Karpas-422 (cell line): ENCODE measurements at regions not wholly inside any gene's neighbourhood (a gene's known extent, or its start where the extent isn't known, plus 50 kb on each side); places are given as distances from the start of the nearest gene placed in this dataset.

Experiments
- DNase-seq: peaks from one replicate; pipeline ENCODE4 v3.0.0-alpha.2; 2015
- H2AFZ ChIP-seq: fragments of 200-600 bp; sonication (generic); 2 replicates; pipeline ENCODE4 v1.6.1; 2014; ENCODE audit warnings: antibody characterized with exemption, low read length, mixed read lengths
- H3K27ac ChIP-seq: fragments of 200-600 bp; sonication (generic); 2 replicates; pipeline ENCODE4 v1.5.1; 2014; ENCODE audit warnings: mild to moderate bottlenecking, low read length, moderate library complexity
- H3K27me3 ChIP-seq: fragments of 200-600 bp; sonication (generic); 2 replicates; pipeline ENCODE4 v1.6.1; 2014; ENCODE audit warnings: low read length, mixed read lengths
- H3K36me3 ChIP-seq: fragments of 200-600 bp; sonication (generic); 2 replicates; pipeline ENCODE4 v1.6.1; 2014; ENCODE audit warnings: low read length, mixed read lengths; ENCODE audit not compliant: insufficient read depth
- H3K4me1 ChIP-seq: fragments of 200-600 bp; sonication (generic); 2 replicates; pipeline ENCODE4 v1.6.1; 2014; ENCODE audit warnings: mild to moderate bottlenecking, low read length, mixed read lengths
- H3K4me2 ChIP-seq: fragments of 200-600 bp; sonication (generic); 2 replicates; pipeline ENCODE4 v1.6.1; 2014; ENCODE audit warnings: low read length, low read depth, mild to moderate bottlenecking; ENCODE audit not compliant: poor library complexity, severe bottlenecking
- H3K4me3 ChIP-seq: fragments of 200-600 bp; sonication (generic); 2 replicates; pipeline ENCODE4 v1.5.1; 2014; ENCODE audit warnings: mild to moderate bottlenecking, antibody characterized with exemption, low read length, mixed read lengths
- H3K79me2 ChIP-seq: fragments of 200-600 bp; sonication (generic); 2 replicates; pipeline ENCODE4 v1.6.1; 2014; ENCODE audit warnings: mild to moderate bottlenecking, low read length, mixed read lengths
- H3K9ac ChIP-seq: fragments of 200-600 bp; sonication (generic); 2 replicates; pipeline ENCODE4 v1.6.0; 2014; ENCODE audit warnings: low read length
- H3K9me2 ChIP-seq: fragments of 200-600 bp; sonication (generic), shearing (Covaris generic); replicated peaks from 2 replicates; pipeline ENCODE4 v1.6.0; 2014; ENCODE audit warnings: mild to moderate bottlenecking, low read length, moderate library complexity; ENCODE audit not compliant: insufficient read depth
- H3K9me3 ChIP-seq: fragments of 300-700, 200-600 bp; sonication (generic); 2 replicates; pipeline ENCODE4 v1.6.1; 2014; ENCODE audit warnings: low read length, mixed read lengths
- H4K20me1 ChIP-seq: fragments of 200-600 bp; sonication (generic); 2 replicates; pipeline ENCODE4 v1.6.1; 2014; ENCODE audit warnings: mild to moderate bottlenecking, antibody characterized with exemption, low read length, low read depth; ENCODE audit not compliant: insufficient read depth

GRCh38 chr2:40746191-40746590 lies 294.3 kb upstream of the SLC8A1 start:
- Histone ChIP-seq H3K27ac (no peak overlapping the region), H3K4me1 (no peaks in the 10 kb centered on the region), H3K9me2 (no peaks in the 10 kb centered on the region; the same call in 1 of the 2 replicates), H3K9ac (no peak overlapping the region), H4K20me1 (no peaks in the 10 kb centered on the region), H3K4me2 (peak overlapping the region; percentile 8), H3K27me3 (no peaks in the 10 kb centered on the region), H3K9me3 (no peaks in the 10 kb centered on the region), H3K79me2 (no peaks in the 10 kb centered on the region), H3K4me3 (no peak overlapping the region), H3K36me3 (no peaks in the 10 kb centered on the region), H2AFZ (0 out of 2 replicates have a peak overlapping the region, but pooled peaks have one; percentile 55)
- DNase-seq: peak; percentile 76

DNA sequence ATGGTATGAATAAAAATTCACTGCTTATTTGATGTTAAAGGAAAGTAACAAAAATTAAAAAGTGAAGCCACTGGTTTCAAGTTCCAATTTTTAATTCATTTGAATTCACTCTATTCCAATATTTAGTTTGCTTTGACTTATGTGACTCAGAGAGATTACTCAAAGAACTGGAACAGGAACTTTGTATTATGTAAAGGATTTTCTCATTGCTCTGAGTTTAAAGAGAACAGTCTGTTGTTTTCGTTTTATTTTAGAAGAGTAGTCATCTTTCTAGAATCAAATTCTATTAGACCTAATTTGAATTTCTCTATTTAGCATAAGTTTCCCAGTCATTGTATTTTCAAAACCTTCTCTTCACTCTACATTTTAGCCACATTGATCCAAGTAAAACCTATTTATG lies 300.1 kb upstream of the SLC8A1 start:
- no peaks in the 10 kb centered on the region for H3K36me3 ChIP-seq
- no peaks in the 10 kb centered on the region for H3K27me3 ChIP-seq
- H3K9me2 ChIP-seq: no peaks in the 10 kb centered on the region
- H2AFZ ChIP-seq: no peak overlapping the region
- no peak overlapping the region for H3K4me2 ChIP-seq
- H4K20me1 ChIP-seq: no peaks in the 10 kb centered on the region
- no peak overlapping the region for H3K27ac ChIP-seq
- no peaks in the 10 kb centered on the region for H3K9me3 ChIP-seq
- H3K4me3 ChIP-seq: no peak overlapping the region
- H3K4me1 ChIP-seq: no peaks in the 10 kb centered on the region
- no peak overlapping the region for H3K9ac ChIP-seq
- no peak for DNase-seq
- no peaks in the 10 kb centered on the region for H3K79me2 ChIP-seq

GRCh38 chr2:40752796-40753195 lies 300.9 kb upstream of the SLC8A1 start:
- no peak overlapping the region for H3K27ac ChIP-seq
- no peaks in the 10 kb centered on the region for H3K9me3 ChIP-seq
- H3K27me3 ChIP-seq: no peaks in the 10 kb centered on the region
- no peaks in the 10 kb centered on the region for H3K4me1 ChIP-seq
- no peak overlapping the region for H3K4me2 ChIP-seq
- H4K20me1 ChIP-seq: no peaks in the 10 kb centered on the region
- H3K9ac ChIP-seq: no peak overlapping the region
- no peak overlapping the region for H2AFZ ChIP-seq
- no peak overlapping the region for H3K4me3 ChIP-seq
- no peaks in the 10 kb centered on the region for H3K79me2 ChIP-seq
- no peaks in the 10 kb centered on the region for H3K36me3 ChIP-seq
- no peak for DNase-seq
- no peaks in the 10 kb centered on the region for H3K9me2 ChIP-seq

DNA sequence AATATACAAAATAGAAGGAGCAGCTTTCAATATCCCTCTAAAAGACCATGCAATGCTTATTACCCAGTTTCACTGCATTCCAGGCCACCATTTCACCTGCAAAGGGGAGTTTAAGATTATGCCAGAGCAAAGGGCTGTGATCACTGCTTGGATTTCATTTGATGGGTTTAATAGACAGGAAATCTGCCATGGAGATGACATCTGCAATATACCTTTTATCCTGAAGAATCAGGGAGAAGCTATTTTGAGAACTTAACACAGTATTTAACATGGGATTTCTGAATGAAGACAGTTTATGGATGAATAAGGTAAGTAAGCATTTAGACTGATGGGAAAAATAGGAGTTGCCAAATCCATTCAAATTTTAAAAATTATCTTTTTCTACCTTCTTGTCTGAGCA lies 303.0 kb upstream of the SLC8A1 start:
- H4K20me1 ChIP-seq: no peaks in the 10 kb centered on the region
- no peak for DNase-seq
- H3K27ac ChIP-seq: no peak overlapping the region
- H3K27me3 ChIP-seq: no peaks in the 10 kb centered on the region
- no peak overlapping the region for H3K4me2 ChIP-seq
- H3K36me3 ChIP-seq: no peaks in the 10 kb centered on the region
- no peaks in the 10 kb centered on the region for H3K79me2 ChIP-seq
- H2AFZ ChIP-seq: no peak overlapping the region
- no peaks in the 10 kb centered on the region for H3K9me2 ChIP-seq
- no peak overlapping the region for H3K4me3 ChIP-seq
- no peaks in the 10 kb centered on the region for H3K4me1 ChIP-seq
- H3K9me3 ChIP-seq: no peaks in the 10 kb centered on the region
- H3K9ac ChIP-seq: no peak overlapping the region

GRCh38 chr2:40758401-40759155 lies 306.7 kb upstream of the SLC8A1 start:
- H3K9ac ChIP-seq: no peak overlapping the region
- H3K4me3 ChIP-seq: no peak overlapping the region
- H3K27me3 ChIP-seq: no peaks in the 10 kb centered on the region
- no peak overlapping the region for H3K4me2 ChIP-seq
- H4K20me1 ChIP-seq: no peaks in the 10 kb centered on the region
- H3K27ac ChIP-seq: no peak overlapping the region
- no peaks in the 10 kb centered on the region for H3K9me2 ChIP-seq
- no peaks in the 10 kb centered on the region for H3K36me3 ChIP-seq
- no peak overlapping the region for H2AFZ ChIP-seq
- DNase-seq: no peak
- H3K79me2 ChIP-seq: no peaks in the 10 kb centered on the region
- no peaks in the 10 kb centered on the region for H3K9me3 ChIP-seq
- H3K4me1 ChIP-seq: no peaks in the 10 kb centered on the region

GRCh38 chr2:40760071-40760666 lies 308.3 kb upstream of the SLC8A1 start:
- Histone ChIP-seq H3K36me3 (no peaks in the 10 kb centered on the region), H3K9ac (no peak overlapping the region), H3K4me2 (no peak overlapping the region), H2AFZ (no peak overlapping the region), H3K79me2 (no peaks in the 10 kb centered on the region), H3K9me2 (no peaks in the 10 kb centered on the region), H3K4me3 (no peak overlapping the region), H4K20me1 (no peaks in the 10 kb centered on the region), H3K9me3 (no peaks in the 10 kb centered on the region), H3K27ac (no peak overlapping the region), H3K4me1 (no peaks in the 10 kb centered on the region), H3K27me3 (no peaks in the 10 kb centered on the region)
- peak; percentile 75 for DNase-seq

DNA sequence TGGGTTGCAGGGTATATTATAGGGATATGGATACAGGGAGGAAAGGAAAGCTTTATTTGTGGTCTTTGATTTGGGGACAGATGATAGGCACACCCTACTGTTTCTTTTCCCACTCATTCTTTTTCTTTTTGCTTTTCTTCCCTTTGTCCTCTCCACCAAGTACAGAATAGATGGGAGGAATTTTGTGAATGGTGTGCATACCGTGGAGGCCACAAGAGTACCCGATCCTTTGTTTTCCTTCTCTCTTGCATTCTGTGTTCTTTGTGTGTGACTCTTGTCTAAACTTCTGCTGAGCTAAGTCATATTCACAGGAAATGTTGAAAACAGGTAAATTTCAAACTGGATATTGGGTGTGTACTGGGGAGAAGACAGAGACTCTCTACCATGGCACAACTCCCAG lies 321.4 kb upstream of the SLC8A1 start:
- no peaks in the 10 kb centered on the region for H3K79me2 ChIP-seq
- no peak overlapping the region for H3K9ac ChIP-seq
- H3K4me1 ChIP-seq: no peaks in the 10 kb centered on the region
- no peaks in the 10 kb centered on the region for H3K36me3 ChIP-seq
- H2AFZ ChIP-seq: no peak overlapping the region
- no peak overlapping the region for H3K4me3 ChIP-seq
- H4K20me1 ChIP-seq: no peaks in the 10 kb centered on the region
- no peak overlapping the region for H3K27ac ChIP-seq
- DNase-seq: no peak
- H3K9me2 ChIP-seq: no peaks in the 10 kb centered on the region
- H3K27me3 ChIP-seq: no peaks in the 10 kb centered on the region
- no peaks in the 10 kb centered on the region for H3K9me3 ChIP-seq
- H3K4me2 ChIP-seq: no peak overlapping the region

- no peak for DNase-seq
- Histone ChIP-seq H3K79me2 (no peaks in the 10 kb centered on the region), H2AFZ (no peak overlapping the region), H3K27ac (no peak overlapping the region), H3K9me3 (no peaks in the 10 kb centered on the region), H3K4me1 (no peaks in the 10 kb centered on the region), H3K27me3 (no peaks in the 10 kb centered on the region), H3K9me2 (no peaks in the 10 kb centered on the region; the same call in 1 of the 2 replicates), H4K20me1 (no peaks in the 10 kb centered on the region), H3K4me3 (no peak overlapping the region), H3K4me2 (no peak overlapping the region), H3K9ac (no peak overlapping the region), H3K36me3 (no peaks in the 10 kb centered on the region)
Measured at GRCh38 chr2:40783704-40784103, 331.8 kb upstream of the SLC8A1 start.
